GM23248 (cell line): ENCODE measurements at regions not wholly inside any gene's neighbourhood (a gene's known extent, or its start where the extent isn't known, plus 50 kb on each side); places are given as distances from the start of the nearest gene placed in this dataset.

ENCODE experiments used
- DNase-seq: peaks from one replicate; pipeline ENCODE4 v3.0.0-alpha.2; 2015
- H2AFZ ChIP-seq: fragments of 200-600 bp; sonication (generic); 2 replicates; pipeline ENCODE4 v1.6.1; 2016; ENCODE audit warnings: antibody characterized with exemption
- H3F3A ChIP-seq: fragments of 200-600 bp; sonication (generic); 2 replicates; pipeline ENCODE4 v1.6.1; 2016; ENCODE audit warnings: mild to moderate bottlenecking, antibody characterized with exemption, mixed run types; ENCODE audit not compliant: insufficient read depth
- H3K27ac ChIP-seq: fragments of 200-600 bp; sonication (generic); 2 replicates; pipeline ENCODE4 v1.5.1; 2016; ENCODE audit warnings: mild to moderate bottlenecking
- H3K27me3 ChIP-seq: fragments of 200-600 bp; sonication (generic); replicated peaks from 2 replicates; pipeline ENCODE4 v1.6.1; 2016; ENCODE audit warnings: mild to moderate bottlenecking; ENCODE audit not compliant: insufficient read depth
- H3K36me3 ChIP-seq: fragments of 200-600 bp; sonication (generic); 2 replicates; pipeline ENCODE4 v1.6.1; 2016; ENCODE audit warnings: low read depth, mild to moderate bottlenecking
- H3K4me1 ChIP-seq: fragments of 200-600 bp; sonication (generic); 2 replicates; pipeline ENCODE4 v1.6.1; 2016; ENCODE audit warnings: mild to moderate bottlenecking; ENCODE audit not compliant: insufficient read depth
- H3K4me2 ChIP-seq: fragments of 200-600 bp; sonication (generic); one replicate; pipeline ENCODE4 v1.6.1; 2016; ENCODE audit warnings: mild to moderate bottlenecking; ENCODE audit not compliant: unreplicated experiment
- H3K4me3 ChIP-seq: fragments of 200-600 bp; sonication (generic); 2 replicates; pipeline ENCODE4 v1.5.1; 2016; ENCODE audit warnings: mild to moderate bottlenecking
- H3K79me2 ChIP-seq: fragments of 200-600 bp; sonication (generic); 2 replicates; pipeline ENCODE4 v1.6.1; 2016; ENCODE audit warnings: mild to moderate bottlenecking; ENCODE audit not compliant: insufficient read depth
- H3K9ac ChIP-seq: fragments of 200-600 bp; sonication (generic); 2 replicates; pipeline ENCODE4 v1.6.1; 2016; ENCODE audit warnings: mild to moderate bottlenecking
- H3K9me2 ChIP-seq: fragments of 200-600 bp; sonication (generic); 2 replicates; pipeline ENCODE4 v1.6.1; 2016; ENCODE audit warnings: mixed run types, mild to moderate bottlenecking, moderate library complexity; ENCODE audit not compliant: insufficient read depth
- H3K9me3 ChIP-seq: fragments of 200-600 bp; sonication (generic); one replicate; pipeline ENCODE4 v1.6.1; 2017; ENCODE audit warnings: low read depth
- H4K20me1 ChIP-seq: fragments of 200-600 bp; sonication (generic); 2 replicates; pipeline ENCODE4 v1.6.0; 2016; ENCODE audit not compliant: insufficient read depth
- EZH2 ChIP-seq: fragments of 200-600 bp; sonication (generic); IDR thresholded peaks from 2 replicates; pipeline ENCODE4 v1.6.1; 2018; ENCODE audit warnings: antibody characterized with exemption, mild to moderate bottlenecking; ENCODE audit not compliant: insufficient read depth, poor library complexity, severe bottlenecking
- EZH2phosphoT487 ChIP-seq: fragments of 200-600 bp; sonication (generic); IDR thresholded peaks from 2 replicates; pipeline ENCODE4 v1.6.1; 2018; ENCODE audit warnings: antibody characterized with exemption, moderate library complexity, mild to moderate bottlenecking, low read depth; ENCODE audit not compliant: insufficient read depth
- WGBS, 2 experiments: methylation state at CpG; one replicate each; pipeline ENCODE4 v1.1.6; 2015 to 2017; ENCODE audit warnings: low lambda C conversion rate in 2 of 2, low coverage in 1 of 2; ENCODE audit errors: missing lambda C conversion rate in 2 of 2; 5-methylcytosine and 5-hydroxymethylcytosine counted together
- in situ Hi-C: fragments of 300-500 bp; cut with MboI; formaldehyde crosslinking; loops from 2 replicates; pipeline ENCODE4 v1.15.0; 2020

DNA sequence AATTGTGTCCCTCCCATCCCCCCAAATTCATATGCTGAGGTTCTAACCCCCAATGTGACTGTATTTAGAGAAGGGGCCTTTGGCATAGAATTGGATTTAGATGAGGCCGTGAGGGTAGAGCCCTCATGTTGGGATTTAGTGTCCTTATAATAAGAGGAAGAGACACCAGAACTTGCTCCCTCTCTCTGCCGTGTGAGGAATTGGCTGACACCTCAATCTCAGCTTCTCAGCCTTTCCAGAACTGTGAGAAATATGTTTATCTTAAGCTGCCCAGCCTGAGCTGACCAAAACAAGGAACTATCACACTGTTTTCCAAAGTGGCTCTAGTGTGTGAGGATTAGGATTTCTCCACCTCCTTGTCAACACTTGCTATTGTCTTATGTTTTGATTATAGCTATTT is 400.0 kb upstream of the FZD8 start:
- Histone ChIP-seq H2AFZ (no peak overlapping the region), H3K27me3 (no peaks in the 10 kb centered on the region), H3K9ac (no peak overlapping the region), H3K36me3 (no peaks in the 10 kb centered on the region), H3F3A (no peaks in the 10 kb centered on the region), H3K27ac (no peak overlapping the region), H3K9me2 (no peaks in the 10 kb centered on the region), H4K20me1 (no peaks in the 10 kb centered on the region), H3K9me3 (no peaks in the 10 kb centered on the region), H3K79me2 (no peaks in the 10 kb centered on the region), H3K4me3 (no peak overlapping the region), H3K4me2 (no peak overlapping the region), H3K4me1 (no peaks in the 10 kb centered on the region)
- TF ChIP-seq EZH2 (no peak), EZH2phosphoT487 (no peak)
- DNase-seq, result no peak
- 91 to 93% methylated on average over 2 of the region's 2 CpGs for WGBS, 2 experiments
- in situ Hi-C loops, result no loop called here

DNA sequence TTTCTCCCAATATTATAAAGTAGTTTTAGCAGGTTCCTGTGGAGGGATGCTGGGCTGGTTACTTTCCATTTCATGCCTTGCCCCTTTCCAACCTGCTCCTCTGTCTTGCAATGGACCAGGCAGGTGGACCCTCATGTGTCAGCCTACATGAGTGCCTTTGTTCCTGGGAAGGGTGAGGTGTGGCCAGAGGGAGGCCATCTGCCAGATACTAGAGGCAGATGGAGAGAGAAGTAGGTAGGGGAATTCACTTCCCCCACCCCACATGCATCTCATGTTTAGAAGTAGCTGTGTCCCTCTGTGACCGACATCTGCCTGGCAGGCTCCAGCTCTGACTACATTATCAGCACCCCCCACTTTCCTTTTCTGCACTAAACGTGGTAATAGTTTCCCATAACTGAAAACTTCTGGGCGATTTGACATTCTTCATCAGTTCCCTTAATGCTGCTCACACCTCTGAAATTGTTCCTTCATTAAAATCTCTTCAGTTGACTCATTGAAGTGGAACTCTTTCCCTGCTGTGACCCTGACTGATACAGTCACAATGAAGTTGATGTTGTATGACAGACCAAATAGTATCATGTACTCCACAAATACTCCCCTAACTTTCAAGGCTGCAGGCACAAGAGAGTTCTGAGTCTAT is 396.3 kb upstream of the FZD8 start:
- Histone ChIP-seq H3K4me1 (no peaks in the 10 kb centered on the region), H3K9me2 (no peaks in the 10 kb centered on the region), H3K9me3 (no peaks in the 10 kb centered on the region), H3K9ac (no peak overlapping the region), H3K27ac (no peak overlapping the region), H3K79me2 (no peaks in the 10 kb centered on the region), H4K20me1 (no peaks in the 10 kb centered on the region), H3K27me3 (no peaks in the 10 kb centered on the region; the same call in 1 of the 2 replicates), H2AFZ (no peak overlapping the region), H3K4me3 (no peak overlapping the region), H3K36me3 (no peaks in the 10 kb centered on the region), H3F3A (no peaks in the 10 kb centered on the region), H3K4me2 (no peak overlapping the region)
- DNase-seq, result no peak
- TF ChIP-seq EZH2 (no peak), EZH2phosphoT487 (no peak)
- in situ Hi-C loops, result no loop called here
- WGBS, 2 experiments, result 33 to 43% methylated on average over 3 of the region's 3 CpGs

DNA sequence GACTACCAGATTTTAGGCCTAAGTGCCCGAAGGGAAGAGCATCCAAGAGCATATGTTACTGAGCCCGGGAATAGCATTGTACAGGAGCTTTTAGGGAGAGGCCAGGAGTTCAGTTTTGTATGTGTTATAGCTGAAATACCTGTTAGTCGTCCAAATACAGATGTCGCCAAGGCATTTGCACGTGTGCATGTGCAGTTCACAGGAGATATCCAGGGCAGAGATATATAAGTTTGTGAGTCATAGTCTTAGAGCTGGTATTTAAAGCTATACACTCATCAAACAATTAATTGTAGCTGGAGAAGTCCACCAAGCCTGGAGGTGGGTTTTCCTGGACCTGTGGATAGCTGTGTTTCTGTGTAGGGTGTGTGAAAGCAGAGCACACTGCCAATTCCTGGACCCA is 394.0 kb upstream of the FZD8 start:
- Histone ChIP-seq H3K4me1 (no peaks in the 10 kb centered on the region), H3K4me3 (no peak overlapping the region), H2AFZ (no peak overlapping the region), H4K20me1 (no peaks in the 10 kb centered on the region), H3K36me3 (no peaks in the 10 kb centered on the region), H3K9ac (no peak overlapping the region), H3K4me2 (no peak overlapping the region), H3K27me3 (no peaks in the 10 kb centered on the region; the same call in 1 of the 2 replicates), H3K79me2 (no peaks in the 10 kb centered on the region), H3K27ac (no peak overlapping the region), H3K9me3 (no peaks in the 10 kb centered on the region), H3F3A (no peaks in the 10 kb centered on the region), H3K9me2 (no peaks in the 10 kb centered on the region)
- in situ Hi-C loops, result no loop called here
- no peak for TF ChIP-seq EZH2phosphoT487
- no peak for TF ChIP-seq EZH2
- WGBS, 2 experiments, result 77 to 84% methylated on average over 5 of the region's 5 CpGs
- DNase-seq, result no peak

DNA sequence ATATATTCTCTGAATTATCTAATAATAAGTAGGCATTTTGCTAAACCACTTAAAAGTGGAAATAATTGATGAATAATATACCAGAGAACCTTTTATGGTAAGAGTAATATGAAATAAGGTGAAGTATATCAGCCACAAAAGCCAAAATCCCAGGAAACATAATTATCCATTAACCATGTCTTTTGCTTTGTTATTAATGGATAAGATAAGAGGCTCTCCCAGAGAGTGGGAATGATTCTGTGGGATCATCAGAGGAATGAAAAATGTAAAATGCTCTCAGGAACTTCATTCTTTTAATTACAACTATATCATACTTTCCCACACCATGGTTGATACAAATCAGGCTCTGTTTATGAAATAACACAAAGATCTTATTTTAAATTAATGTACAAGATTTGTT is 391.7 kb upstream of the FZD8 start:
- Histone ChIP-seq H3K36me3 (no peaks in the 10 kb centered on the region), H3K9me3 (no peaks in the 10 kb centered on the region), H3K27ac (no peak overlapping the region), H3K27me3 (no peaks in the 10 kb centered on the region; the same call in 1 of the 2 replicates), H4K20me1 (no peaks in the 10 kb centered on the region), H3K79me2 (no peaks in the 10 kb centered on the region), H3K4me1 (no peaks in the 10 kb centered on the region), H2AFZ (no peak overlapping the region), H3K4me2 (no peak overlapping the region), H3K9ac (no peak overlapping the region), H3K4me3 (no peak overlapping the region), H3F3A (no peaks in the 10 kb centered on the region), H3K9me2 (no peaks in the 10 kb centered on the region)
- in situ Hi-C loops, result no loop called here
- no peak for DNase-seq
- no peak for TF ChIP-seq EZH2phosphoT487
- no peak for TF ChIP-seq EZH2

DNA sequence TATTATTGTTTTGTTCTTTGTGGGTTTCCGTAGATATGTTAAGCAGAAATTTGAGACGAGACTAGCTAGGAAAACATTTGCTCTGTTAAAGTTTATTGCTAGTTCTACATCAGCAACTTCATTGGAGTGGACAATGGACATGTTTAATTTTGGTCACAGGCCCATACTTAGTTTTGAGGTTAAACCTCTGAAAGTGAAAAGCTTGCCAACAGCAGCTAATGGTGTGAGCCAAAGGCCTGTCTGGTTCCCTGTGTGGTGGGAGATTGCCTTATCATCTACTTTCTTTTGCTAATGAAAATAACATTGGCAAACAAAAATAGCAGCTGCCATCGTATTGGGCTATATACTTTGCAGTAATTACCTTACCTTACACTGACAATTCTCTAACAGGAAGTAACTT is 388.4 kb upstream of the FZD8 start:
- no peak overlapping the region for H3K4me2 ChIP-seq
- H3K4me1 ChIP-seq, result peaks cover 16% of the 10 kb centered on the region
- in situ Hi-C loops, result no loop called here
- H3K9ac ChIP-seq, result no peak overlapping the region
- H2AFZ ChIP-seq, result no peak overlapping the region
- no peaks in the 10 kb centered on the region for H3K27me3 ChIP-seq
- no peaks in the 10 kb centered on the region for H4K20me1 ChIP-seq
- H3K27ac ChIP-seq, result no peak overlapping the region
- TF ChIP-seq EZH2phosphoT487, result no peak
- no peak for TF ChIP-seq EZH2
- WGBS, 2 experiments, result 74 to 78% methylated on average over 3 of the region's 3 CpGs
- H3K9me2 ChIP-seq, result no peaks in the 10 kb centered on the region
- no peaks in the 10 kb centered on the region for H3K79me2 ChIP-seq
- H3K4me3 ChIP-seq, result no peak overlapping the region
- no peak for DNase-seq
- H3F3A ChIP-seq, result no peaks in the 10 kb centered on the region
- H3K36me3 ChIP-seq, result no peaks in the 10 kb centered on the region
- H3K9me3 ChIP-seq, result no peaks in the 10 kb centered on the region
